KMS-11 (cell line): ENCODE measurements at regions not wholly inside any gene's neighbourhood (a gene's known extent, or its start where the extent isn't known, plus 50 kb on each side); places are given as distances from the start of the nearest gene placed in this dataset.

ENCODE experiments used
- H2AFZ ChIP-seq: fragments of 200-600 bp; sonication (generic); 2 replicates; pipeline ENCODE4 v1.6.1; 2016; ENCODE audit warnings: antibody characterized with exemption, mixed run types, low read depth
- H3K27ac ChIP-seq: fragments of 200-600 bp; sonication (generic); 2 replicates; pipeline ENCODE4 v1.6.1; 2016; ENCODE audit warnings: mild to moderate bottlenecking, mixed run types
- H3K27me3 ChIP-seq: fragments of 200-600 bp; sonication (generic); 2 replicates; pipeline ENCODE4 v1.6.1; 2017; ENCODE audit warnings: mild to moderate bottlenecking, low read depth, mixed run types, moderate library complexity; ENCODE audit not compliant: insufficient read depth
- H3K36me3 ChIP-seq: fragments of 200-600 bp; sonication (generic); 2 replicates; pipeline ENCODE4 v1.6.1; 2017; ENCODE audit warnings: mild to moderate bottlenecking, mixed run types; ENCODE audit not compliant: insufficient read depth
- H3K4me1 ChIP-seq: fragments of 200-600 bp; sonication (generic); 2 replicates; pipeline ENCODE4 v1.6.1; 2016; ENCODE audit warnings: mild to moderate bottlenecking, low read depth, mixed run types; ENCODE audit not compliant: poor library complexity, severe bottlenecking
- H3K4me2 ChIP-seq: fragments of 200-600 bp; sonication (generic); 2 replicates; pipeline ENCODE4 v1.7.0; 2016; ENCODE audit warnings: mild to moderate bottlenecking, mixed run types
- H3K4me3 ChIP-seq: fragments of 200-600 bp; sonication (generic); IDR thresholded peaks from 2 replicates; pipeline ENCODE4 v1.6.1; 2017; ENCODE audit warnings: low read depth, low read length, mixed read lengths; ENCODE audit not compliant: insufficient read depth
- H3K79me2 ChIP-seq: fragments of 200-600 bp; sonication (generic); 2 replicates; pipeline ENCODE4 v1.6.1; 2016; ENCODE audit warnings: low read depth, mixed run types; ENCODE audit not compliant: insufficient read depth
- H3K9ac ChIP-seq: fragments of 200-600 bp; sonication (generic); 2 replicates; pipeline ENCODE4 v1.6.1; 2016; ENCODE audit warnings: mild to moderate bottlenecking, mixed run types
- H4K20me1 ChIP-seq: fragments of 200-600 bp; sonication (generic); 2 replicates; pipeline ENCODE4 v1.6.1; 2016; ENCODE audit warnings: mild to moderate bottlenecking, mixed run types; ENCODE audit not compliant: insufficient read depth
- CTCF ChIP-seq: fragments of 200-600 bp; sonication (generic); conservative IDR thresholded peaks from 2 replicates; pipeline ENCODE4 v1.6.1; 2017; ENCODE audit warnings: low read depth, mild to moderate bottlenecking, antibody characterized with exemption, low read length, moderate library complexity, mixed read lengths

- Histone ChIP-seq H3K27ac (no peak overlapping the region), H4K20me1 (no peaks in the 10 kb centered on the region), H3K27me3 (no peaks in the 10 kb centered on the region), H3K9ac (no peak overlapping the region), H2AFZ (no peak overlapping the region), H3K79me2 (no peaks in the 10 kb centered on the region), H3K4me1 (no peaks in the 10 kb centered on the region), H3K4me3 (no peak overlapping the region), H3K36me3 (no peaks in the 10 kb centered on the region), H3K4me2 (no peak overlapping the region)
- TF ChIP-seq CTCF = no peak
Observed at GRCh38 chr2:150374492-150374891, 113.0 kb downstream of the RND3 start.

GRCh38 chr2:150373374-150373773 lies 114.1 kb downstream of the RND3 start:
- no peaks in the 10 kb centered on the region for H3K36me3 ChIP-seq
- TF ChIP-seq CTCF = no peak
- no peaks in the 10 kb centered on the region for H3K4me1 ChIP-seq
- no peak overlapping the region for H3K4me3 ChIP-seq
- no peak overlapping the region for H3K4me2 ChIP-seq
- no peak overlapping the region for H3K9ac ChIP-seq
- no peaks in the 10 kb centered on the region for H4K20me1 ChIP-seq
- H2AFZ ChIP-seq = no peak overlapping the region
- no peaks in the 10 kb centered on the region for H3K79me2 ChIP-seq
- H3K27ac ChIP-seq = no peak overlapping the region
- H3K27me3 ChIP-seq = no peaks in the 10 kb centered on the region

GRCh38 chr2:150371044-150371818 lies 116.2 kb downstream of the RND3 start:
- no peaks in the 10 kb centered on the region for H3K79me2 ChIP-seq
- H3K9ac ChIP-seq = no peak overlapping the region
- H4K20me1 ChIP-seq = no peaks in the 10 kb centered on the region
- no peak overlapping the region for H2AFZ ChIP-seq
- H3K36me3 ChIP-seq = no peaks in the 10 kb centered on the region
- no peak overlapping the region for H3K27ac ChIP-seq
- no peaks in the 10 kb centered on the region for H3K4me1 ChIP-seq
- no peak overlapping the region for H3K4me2 ChIP-seq
- no peak for TF ChIP-seq CTCF
- no peaks in the 10 kb centered on the region for H3K27me3 ChIP-seq
- H3K4me3 ChIP-seq = no peak overlapping the region

GRCh38 chr2:150370561-150370960 lies 116.9 kb downstream of the RND3 start:
- H4K20me1 ChIP-seq = no peaks in the 10 kb centered on the region
- no peak overlapping the region for H2AFZ ChIP-seq
- no peak overlapping the region for H3K4me3 ChIP-seq
- H3K4me2 ChIP-seq = no peak overlapping the region
- no peaks in the 10 kb centered on the region for H3K4me1 ChIP-seq
- no peaks in the 10 kb centered on the region for H3K27me3 ChIP-seq
- no peak overlapping the region for H3K9ac ChIP-seq
- no peak overlapping the region for H3K27ac ChIP-seq
- H3K36me3 ChIP-seq = no peaks in the 10 kb centered on the region
- TF ChIP-seq CTCF = no peak
- H3K79me2 ChIP-seq = no peaks in the 10 kb centered on the region
